IMR-90 (cell line): ENCODE measurements at regions not wholly inside any gene's neighbourhood (a gene's known extent, or its start where the extent isn't known, plus 50 kb on each side); places are given as distances from the start of the nearest gene placed in this dataset.

Experiments used
- ATAC-seq: fragments of 200-7000 bp; cut with Tn5 transposase; 2 replicates; pipeline ENCODE4 v1.9.1; 2020; ENCODE audit warnings: low read depth, mild to moderate bottlenecking, moderate library complexity
- BruUV-seq: library from RNA; stranded (reverse); fragments of 400-500 nt; replicated peaks from 2 replicates; lab custom pipeline; 2021; lab: Mats Ljungman, UMichigan
- CTCF ChIA-PET: fragments of 300-600 bp; formaldehyde crosslinking; extraction: SDS; loops from one replicate; lab custom pipeline; 2021; ENCODE audit warnings: antibody characterized with exemption; lab: Yijun Ruan, JAX
- POLR2A ChIA-PET: fragments of 300-600 bp; sonication (Branson Sonifier 250); formaldehyde crosslinking; loops from one replicate; lab custom pipeline; 2022; ENCODE audit warnings: antibody characterized with exemption; ENCODE audit not compliant: unreplicated experiment; lab: Charles Lee
- DNase-seq: peaks from one replicate; pipeline ENCODE4 v3.0.0; 2013
- H2AFZ ChIP-seq: replicated peaks from 2 replicates; pipeline ENCODE3; 2013; ENCODE audit warnings: low read length, mild to moderate bottlenecking; ENCODE audit not compliant: poor library complexity
- H2AK5ac ChIP-seq: 2 replicates; pipeline ENCODE4 v1.6.1; 2013; ENCODE audit warnings: low read depth, low read length, inconsistent platforms
- H2AK9ac ChIP-seq: replicated peaks from 2 replicates; pipeline ENCODE3; 2013; ENCODE audit warnings: mild to moderate bottlenecking, low read depth, low read length, moderate library complexity; ENCODE audit not compliant: poor library complexity
- H2BK120ac ChIP-seq: 2 replicates; pipeline ENCODE4 v1.6.1; 2013; ENCODE audit warnings: low read depth, low read length, inconsistent platforms
- H2BK15ac ChIP-seq: 3 replicates; pipeline ENCODE4 v1.6.1; 2013; ENCODE audit warnings: low read depth, low read length, inconsistent platforms
- H2BK20ac ChIP-seq: 2 replicates; pipeline ENCODE4 v1.6.1; 2013; ENCODE audit warnings: low read depth, mild to moderate bottlenecking, inconsistent platforms, low read length, moderate library complexity
- H2BK5ac ChIP-seq: 2 replicates; pipeline ENCODE4 v1.6.1; 2013; ENCODE audit warnings: mild to moderate bottlenecking, low read depth, low read length, inconsistent platforms; ENCODE audit not compliant: poor library complexity, severe bottlenecking
- H3K14ac ChIP-seq: replicated peaks from 2 replicates; pipeline ENCODE4 v1.6.1; 2013; ENCODE audit warnings: low read depth, low read length, inconsistent platforms
- H3K18ac ChIP-seq: 2 replicates; pipeline ENCODE4 v1.6.1; 2013; ENCODE audit warnings: low read depth, low read length, control low read depth
- H3K23ac ChIP-seq: 2 replicates; pipeline ENCODE4 v1.6.1; 2013; ENCODE audit warnings: low read depth, low read length, inconsistent platforms
- H3K27ac ChIP-seq: 2 replicates; pipeline ENCODE4 v1.5.1; 2013; ENCODE audit warnings: mild to moderate bottlenecking, control low read depth, low read length; ENCODE audit not compliant: insufficient read depth
- H3K27me3 ChIP-seq: 2 replicates; pipeline ENCODE4 v1.6.1; 2013; ENCODE audit warnings: low read length; ENCODE audit not compliant: control insufficient read depth, insufficient read depth
- H3K36me3 ChIP-seq: 2 replicates; pipeline ENCODE4 v1.6.1; 2013; ENCODE audit warnings: low read length, mixed read lengths; ENCODE audit not compliant: control insufficient read depth, insufficient read depth
- H3K4ac ChIP-seq: 2 replicates; pipeline ENCODE4 v1.6.1; 2013; ENCODE audit warnings: low read depth, low read length, inconsistent platforms
- H3K4me1 ChIP-seq: 2 replicates; pipeline ENCODE4 v1.6.1; 2013; ENCODE audit warnings: low read length, mixed read lengths; ENCODE audit not compliant: control insufficient read depth, insufficient read depth
- H3K4me2 ChIP-seq: 2 replicates; pipeline ENCODE4 v1.6.1; 2013; ENCODE audit warnings: low read depth, mild to moderate bottlenecking, control low read depth, low read length, moderate library complexity
- H3K4me3 ChIP-seq: 2 replicates; pipeline ENCODE4 v1.5.1; 2013; ENCODE audit warnings: low read depth, mild to moderate bottlenecking, control low read depth, low read length, moderate library complexity; ENCODE audit not compliant: insufficient read depth
- H3K56ac ChIP-seq: 2 replicates; pipeline ENCODE4 v1.6.1; 2013; ENCODE audit warnings: low read length, inconsistent platforms; ENCODE audit not compliant: insufficient read depth; ENCODE audit errors: extremely low read depth
- H3K79me1 ChIP-seq, 2 experiments: 2 replicates each; pipeline ENCODE4 v1.6.1; 2013; ENCODE audit warnings: low read length in 2 of 2, inconsistent platforms in 1 of 2, low read depth in 1 of 2
- H3K9ac ChIP-seq: 2 replicates; pipeline ENCODE4 v1.6.1; 2013; ENCODE audit warnings: low read depth, low read length, control low read depth
- H3K9me1 ChIP-seq: 2 replicates; pipeline ENCODE4 v1.6.1; 2013; ENCODE audit warnings: low read length, inconsistent platforms; ENCODE audit not compliant: insufficient read depth
- H3K9me3 ChIP-seq: 2 replicates; pipeline ENCODE4 v1.6.1; 2013; ENCODE audit warnings: low read length; ENCODE audit not compliant: control insufficient read depth, insufficient read depth
- H4K20me1 ChIP-seq: 2 replicates; pipeline ENCODE4 v1.6.1; 2013; ENCODE audit warnings: low read length, inconsistent platforms; ENCODE audit not compliant: insufficient read depth
- H4K5ac ChIP-seq: 2 replicates; pipeline ENCODE4 v1.6.1; 2013; ENCODE audit warnings: mild to moderate bottlenecking, low read depth, low read length, control low read depth
- H4K8ac ChIP-seq, 2 experiments: 2 replicates each; pipeline ENCODE4 v1.6.1; 2013; ENCODE audit warnings: low read depth in 2 of 2, low read length in 2 of 2, control low read depth in 1 of 2, inconsistent platforms in 1 of 2
- H4K91ac ChIP-seq: 2 replicates; pipeline ENCODE4 v1.6.1; 2013; ENCODE audit warnings: low read depth, low read length, inconsistent platforms; ENCODE audit not compliant: insufficient read depth
- BHLHE40 ChIP-seq: fragments of 150-350 bp; IDR thresholded peaks from 2 replicates; pipeline ENCODE4 v1.6.1; 2016; ENCODE audit warnings: mild to moderate bottlenecking, low read depth, low read length
- CEBPB ChIP-seq: IDR thresholded peaks from 2 replicates; pipeline ENCODE4 v1.6.1; 2012; ENCODE audit warnings: low read depth, low read length, improper control_type of control experiment
- CHD1 ChIP-seq: IDR thresholded peaks from 2 replicates; pipeline ENCODE4 v1.6.1; 2012; ENCODE audit warnings: low read depth, low read length, improper control_type of control experiment
- ELK1 ChIP-seq: fragments of 150-350 bp; IDR thresholded peaks from 2 replicates; pipeline ENCODE4 v1.6.1; 2016; ENCODE audit warnings: low read depth, mild to moderate bottlenecking, low read length, moderate library complexity, borderline replicate concordance
- FOS ChIP-seq: fragments of 150-350 bp; IDR thresholded peaks from 2 replicates; pipeline ENCODE4 v1.6.1; 2016; ENCODE audit warnings: low read depth, low read length
- MAFK ChIP-seq: IDR thresholded peaks from 2 replicates; pipeline ENCODE4 v1.6.1; 2012; ENCODE audit warnings: low read depth, low read length, improper control_type of control experiment
- MAZ ChIP-seq: IDR thresholded peaks from 2 replicates; pipeline ENCODE4 v1.6.1; 2012; ENCODE audit warnings: low read depth, mild to moderate bottlenecking, low read length, improper control_type of control experiment, moderate library complexity, borderline replicate concordance
- POLR2A ChIP-seq: IDR thresholded peaks from 2 replicates; pipeline ENCODE4 v1.6.1; 2012; ENCODE audit warnings: mild to moderate bottlenecking, low read depth, low read length
- RAD21 ChIP-seq: IDR thresholded peaks from 2 replicates; pipeline ENCODE4 v1.6.1; 2012; ENCODE audit warnings: low read length, improper control_type of control experiment
- RCOR1 ChIP-seq: IDR thresholded peaks from 2 replicates; pipeline ENCODE4 v1.6.1; 2012; ENCODE audit warnings: mild to moderate bottlenecking, low read length, improper control_type of control experiment; ENCODE audit not compliant: insufficient replicate concordance
- RFX5 ChIP-seq: IDR thresholded peaks from 2 replicates; pipeline ENCODE4 v1.8.0; 2012; ENCODE audit warnings: low read depth, mild to moderate bottlenecking, low read length, moderate library complexity
- SMC3 ChIP-seq: fragments of 150-350 bp; IDR thresholded peaks from 2 replicates; pipeline ENCODE4 v1.6.1; 2016; ENCODE audit warnings: low read depth, mild to moderate bottlenecking, antibody characterized with exemption, low read length, moderate library complexity
- WGBS, 2 experiments: methylation state at CpG; one replicate each; pipeline versions ENCODE4 v1.1.5 to v1.1.7; 2013; ENCODE audit warnings: missing lambda C conversion rate in 2 of 2; ENCODE audit not compliant: insufficient read length in 1 of 2; ENCODE audit errors: extremely low coverage in 2 of 2; 5-methylcytosine and 5-hydroxymethylcytosine counted together
- dilution Hi-C: fragments of 300-500 bp; cut with HindIII; formaldehyde crosslinking; loops from one replicate; pipeline ENCODE4 v1.14.3; 2018; ENCODE audit warnings: low sequenced_read_pairs; ENCODE audit not compliant: unreplicated experiment
- in situ Hi-C: fragments of 300-500 bp; cut with MboI; formaldehyde crosslinking; loops from 3 replicates; pipeline ENCODE4 v1.14.3; 2019; ENCODE audit warnings: low sequenced_read_pairs, inconsistent platforms, mixed read lengths
- intact Hi-C: fragments of 100-400 bp; cut with micrococcal nuclease; formaldehyde crosslinking; loops from 2 replicates; pipeline ENCODE4 v1.10.0; 2022
- TF ChIP-seq, protein P1 (sequence below): conservative IDR thresholded peaks from 2 replicates; pipeline ENCODE4 v1.5.1; 2012; ENCODE audit warnings: mild to moderate bottlenecking, low read depth, low read length, improper control_type of control experiment

- no CpG with 5 or more reads among the region's 1 CpG for WGBS, 2 experiments
- no peak overlapping the region for H3K56ac ChIP-seq
- no peaks in the 10 kb centered on the region for H3K9me3 ChIP-seq
- no peak overlapping the region for H2BK5ac ChIP-seq
- no peaks in the 10 kb centered on the region for H3K36me3 ChIP-seq
- H3K18ac ChIP-seq, result no peak overlapping the region
- no peak overlapping the region for H2BK15ac ChIP-seq
- H4K5ac ChIP-seq, result no peak overlapping the region
- H2AK9ac ChIP-seq, result no peak overlapping the region
- no peak overlapping the region for H3K4ac ChIP-seq
- no peak for TF ChIP-seq CEBPB
- no peak for TF ChIP-seq BHLHE40
- no peak for TF ChIP-seq RAD21
- no peak for TF ChIP-seq ELK1
- no peak for TF ChIP-seq RFX5
- TF ChIP-seq RCOR1, result no peak
- no peak for TF ChIP-seq CHD1
- no peak for TF ChIP-seq FOS
- no peak for TF ChIP-seq POLR2A
- TF ChIP-seq SMC3, result no peak
- no peak for TF ChIP-seq MAZ
- no peak for TF ChIP-seq MAFK
- TF ChIP-seq, protein P1, sequence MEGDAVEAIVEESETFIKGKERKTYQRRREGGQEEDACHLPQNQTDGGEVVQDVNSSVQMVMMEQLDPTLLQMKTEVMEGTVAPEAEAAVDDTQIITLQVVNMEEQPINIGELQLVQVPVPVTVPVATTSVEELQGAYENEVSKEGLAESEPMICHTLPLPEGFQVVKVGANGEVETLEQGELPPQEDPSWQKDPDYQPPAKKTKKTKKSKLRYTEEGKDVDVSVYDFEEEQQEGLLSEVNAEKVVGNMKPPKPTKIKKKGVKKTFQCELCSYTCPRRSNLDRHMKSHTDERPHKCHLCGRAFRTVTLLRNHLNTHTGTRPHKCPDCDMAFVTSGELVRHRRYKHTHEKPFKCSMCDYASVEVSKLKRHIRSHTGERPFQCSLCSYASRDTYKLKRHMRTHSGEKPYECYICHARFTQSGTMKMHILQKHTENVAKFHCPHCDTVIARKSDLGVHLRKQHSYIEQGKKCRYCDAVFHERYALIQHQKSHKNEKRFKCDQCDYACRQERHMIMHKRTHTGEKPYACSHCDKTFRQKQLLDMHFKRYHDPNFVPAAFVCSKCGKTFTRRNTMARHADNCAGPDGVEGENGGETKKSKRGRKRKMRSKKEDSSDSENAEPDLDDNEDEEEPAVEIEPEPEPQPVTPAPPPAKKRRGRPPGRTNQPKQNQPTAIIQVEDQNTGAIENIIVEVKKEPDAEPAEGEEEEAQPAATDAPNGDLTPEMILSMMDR, result no peak
- ChIA-PET POLR2A (no interaction called here), CTCF (no interaction called here)
- in situ Hi-C loops, result loop anchor here (25.0 kb wide), 1 partner anchor 362 kb away; no protein-coding TSS in a partner anchor
- H4K91ac ChIP-seq, result no peak overlapping the region
- DNase-seq (no peak), ATAC-seq (no peak)
- H2BK20ac ChIP-seq, result no peak overlapping the region
- intact Hi-C loops, result no loop called here
- no peaks in the 10 kb centered on the region for H4K20me1 ChIP-seq
- dilution Hi-C loops, result no loop called here
- no peak overlapping the region for H3K23ac ChIP-seq
- no TSS peak for BruUV-seq
- no peak overlapping the region for H3K14ac ChIP-seq
- no peak overlapping the region for H2AFZ ChIP-seq
- no peak overlapping the region for H3K4me2 ChIP-seq
- no peak overlapping the region for H3K9ac ChIP-seq
- H3K4me1 ChIP-seq, result no peaks in the 10 kb centered on the region
- no peak overlapping the region for H2AK5ac ChIP-seq
- no peaks in the 10 kb centered on the region for H3K79me1 ChIP-seq
- H3K4me3 ChIP-seq, result no peak overlapping the region
- H3K27ac ChIP-seq, result no peak overlapping the region
- no peaks in the 10 kb centered on the region for H3K27me3 ChIP-seq
- H2BK120ac ChIP-seq, result no peak overlapping the region
- no peak overlapping the region for H4K8ac ChIP-seq
- no peaks in the 10 kb centered on the region for H3K9me1 ChIP-seq
These were observed 190.4 kb upstream of the CCDC150 start for GRCh38 chr2:196449083-196449482.
